ENCODE measurements at regions not wholly inside any gene's neighbourhood (a gene's known extent, or its start where the extent isn't known, plus 50 kb on each side); places are given as distances from the start of the nearest gene placed in this dataset.

GRCh38 chr5:18321262-18321942 lies 687.1 kb downstream of the TAF11L14 start:
- DNase-seq (ENCODE audit: low spot score, unreplicated experiment) = no peak
- Mint-ChIP-seq H3K36me3 (ENCODE audit: insufficient read depth) (no peaks in the 10 kb centered on the region), H3K4me3 (ENCODE audit: low read depth) (no peak overlapping the region), H3K4me1 (ENCODE audit: low read depth) (peaks cover 2% of the 10 kb centered on the region), H3K27ac (no peak overlapping the region), H3K27me3 (no peaks in the 10 kb centered on the region), H3K9me3 (ENCODE audit: low read depth) (no peaks in the 10 kb centered on the region)
- no peak for TF ChIP-seq CTCF (IDR thresholded peaks at IDR 0.05; ENCODE audit: unreplicated experiment)

GRCh38 chr5:18323891-18324290 lies 689.6 kb downstream of the TAF11L14 start:
- Mint-ChIP-seq H3K4me1 (ENCODE audit: low read depth) (peaks cover 2% of the 10 kb centered on the region), H3K4me3 (ENCODE audit: low read depth) (no peak overlapping the region), H3K27ac (no peak overlapping the region), H3K27me3 (no peaks in the 10 kb centered on the region), H3K36me3 (ENCODE audit: insufficient read depth) (no peaks in the 10 kb centered on the region), H3K9me3 (ENCODE audit: low read depth) (no peaks in the 10 kb centered on the region)
- TF ChIP-seq CTCF (IDR thresholded peaks at IDR 0.05; ENCODE audit: unreplicated experiment) = no peak
- DNase-seq (ENCODE audit: low spot score, unreplicated experiment) = no peak

- no peak for TF ChIP-seq CTCF (IDR thresholded peaks at IDR 0.05; ENCODE audit: unreplicated experiment)
- Mint-ChIP-seq H3K4me1 (ENCODE audit: low read depth) (peaks cover 2% of the 10 kb centered on the region), H3K27me3 (no peaks in the 10 kb centered on the region), H3K36me3 (ENCODE audit: insufficient read depth) (no peaks in the 10 kb centered on the region), H3K4me3 (ENCODE audit: low read depth) (no peak overlapping the region), H3K9me3 (ENCODE audit: low read depth) (no peaks in the 10 kb centered on the region), H3K27ac (no peak overlapping the region)
- DNase-seq (ENCODE audit: low spot score, unreplicated experiment) = no peak
Observed at GRCh38 chr5:18325431-18325830, 691.2 kb downstream of the TAF11L14 start.

GRCh38 chr5:18329328-18329727 lies 695.1 kb downstream of the TAF11L14 start:
- Mint-ChIP-seq H3K4me1 (ENCODE audit: low read depth) (peaks cover 2% of the 10 kb centered on the region), H3K4me3 (ENCODE audit: low read depth) (no peak overlapping the region), H3K9me3 (ENCODE audit: low read depth) (peaks cover 7% of the 10 kb centered on the region), H3K27ac (no peak overlapping the region), H3K27me3 (no peaks in the 10 kb centered on the region), H3K36me3 (ENCODE audit: insufficient read depth) (no peaks in the 10 kb centered on the region)
- TF ChIP-seq CTCF (IDR thresholded peaks at IDR 0.05; ENCODE audit: unreplicated experiment) = no peak
- no peak for DNase-seq (ENCODE audit: low spot score, unreplicated experiment)

GRCh38 chr5:18333841-18334240 lies 699.6 kb downstream of the TAF11L14 start:
- no peak for TF ChIP-seq CTCF (IDR thresholded peaks at IDR 0.05; ENCODE audit: unreplicated experiment)
- Mint-ChIP-seq H3K27ac (no peak overlapping the region), H3K4me1 (ENCODE audit: low read depth) (no peaks in the 10 kb centered on the region), H3K4me3 (ENCODE audit: low read depth) (no peak overlapping the region), H3K36me3 (ENCODE audit: insufficient read depth) (no peaks in the 10 kb centered on the region), H3K27me3 (no peaks in the 10 kb centered on the region), H3K9me3 (ENCODE audit: low read depth) (peaks cover 7% of the 10 kb centered on the region)
- no peak for DNase-seq (ENCODE audit: low spot score, unreplicated experiment)

Data from progenitor cell of endocrine pancreas (in vitro differentiated cells).